GM19025 (cell line): ENCODE measurements at regions not wholly inside any gene's neighbourhood (a gene's known extent, or its start where the extent isn't known, plus 50 kb on each side); places are given as distances from the start of the nearest gene placed in this dataset.
"Not testable (repeated sequence)": the region's sequence is repeated elsewhere in the genome, so short reads cannot be mapped to it uniquely, and the experiment has no call there.

Experiments used
- ATAC-seq: cut with Tn5 transposase; IDR thresholded peaks from one replicate; pipeline ENCODE4 v1.9.1; 2021; ENCODE audit warnings: mild to moderate bottlenecking, low read depth, moderate library complexity; ENCODE audit not compliant: unreplicated experiment

GRCh38 chr14:105705862-105706700 is 179.7 kb downstream of the TMEM121 start:
- ATAC-seq = not testable (repeated sequence)

- ATAC-seq = not testable (repeated sequence)
Measured at GRCh38 chr14:105706701-105707019, 180.3 kb downstream of the TMEM121 start.

GRCh38 chr14:105707099-105707498 is 180.7 kb downstream of the TMEM121 start:
- ATAC-seq = not testable (repeated sequence)

- not testable (repeated sequence) for ATAC-seq
Measured at GRCh38 chr14:105707723-105708151, 181.4 kb downstream of the TMEM121 start.

GRCh38 chr14:105708251-105709134 is 182.1 kb downstream of the TMEM121 start:
- not testable (repeated sequence) for ATAC-seq

GRCh38 chr14:105709281-105710118 is 183.1 kb downstream of the TMEM121 start:
- ATAC-seq = no peak

- ATAC-seq = no peak
Measured at GRCh38 chr14:105710119-105711043, 184.0 kb downstream of the TMEM121 start.

GRCh38 chr14:105711044-105711620 is 184.7 kb downstream of the TMEM121 start:
- ATAC-seq = no peak

- ATAC-seq = no peak
Measured at GRCh38 chr14:105711841-105712460, 185.6 kb downstream of the TMEM121 start.

GRCh38 chr14:105712670-105713069 is 186.3 kb downstream of the TMEM121 start:
- not testable (repeated sequence) for ATAC-seq

GRCh38 chr14:105713160-105713559 is 186.8 kb downstream of the TMEM121 start:
- ATAC-seq = not testable (repeated sequence)

- ATAC-seq = not testable (repeated sequence)
Measured at GRCh38 chr14:105713836-105714235, 187.5 kb downstream of the TMEM121 start.

- ATAC-seq = not testable (repeated sequence)
Measured at GRCh38 chr14:105718787-105719186, 192.4 kb downstream of the TMEM121 start.

- not testable (repeated sequence) for ATAC-seq
Measured at GRCh38 chr14:105720106-105720505, 193.7 kb downstream of the TMEM121 start.

GRCh38 chr14:105720852-105721601 is 194.6 kb downstream of the TMEM121 start:
- not testable (repeated sequence) for ATAC-seq

- ATAC-seq = not testable (repeated sequence)
Measured at GRCh38 chr14:105721602-105721970, 195.2 kb downstream of the TMEM121 start.

- not testable (repeated sequence) for ATAC-seq
Measured at GRCh38 chr14:105721996-105722709, 195.8 kb downstream of the TMEM121 start.
